ENCODE measurements at regions not wholly inside any gene's neighbourhood (a gene's known extent, or its start where the extent isn't known, plus 50 kb on each side); places are given as distances from the start of the nearest gene placed in this dataset.

- no peak for TF ChIP-seq CTCF (CRISPR knock-in tag; IDR thresholded peaks at IDR 0.05)
- no peak for TF ChIP-seq RBM39 (IDR thresholded peaks at IDR 0.05; ENCODE audit: low read depth, low read length, poor library complexity, severe bottlenecking)
- TF ChIP-seq EZH2 (conservative IDR thresholded peaks at IDR 0.05; ENCODE audit: low read depth, low read length) = no peak
- no peak for TF ChIP-seq SALL1 (CRISPR knock-in tag; IDR thresholded peaks at IDR 0.05)
- TF ChIP-seq ELF4 (CRISPR knock-in tag; IDR thresholded peaks at IDR 0.05; ENCODE audit: borderline replicate concordance) = no peak
- TF ChIP-seq KDM3A (CRISPR knock-in tag; IDR thresholded peaks at IDR 0.05; ENCODE audit: low read depth) = no peak
- TF ChIP-seq GPBP1L1 (CRISPR knock-in tag; IDR thresholded peaks at IDR 0.05) = no peak
- TF ChIP-seq EP300 (IDR thresholded peaks at IDR 0.05; ENCODE audit: low read depth in 2 of 2, low read length in 2 of 2) = no peak
- TF ChIP-seq EP300 (CRISPR knock-in tag; IDR thresholded peaks at IDR 0.05; ENCODE audit: borderline replicate concordance) = no peak
- TF ChIP-seq HIVEP1 (CRISPR knock-in tag; IDR thresholded peaks at IDR 0.05) = no peak
- no peak for TF ChIP-seq SP1 (IDR thresholded peaks at IDR 0.05)
- TF ChIP-seq SP1 (CRISPR knock-in tag; IDR thresholded peaks at IDR 0.05) = no peak
- no peak for TF ChIP-seq REL (CRISPR knock-in tag; conservative IDR thresholded peaks at IDR 0.05)
- no peak for TF ChIP-seq MAF1 (CRISPR knock-in tag; IDR thresholded peaks at IDR 0.05; ENCODE audit: borderline replicate concordance)
These were observed 52.0 kb upstream of the GATA5 start for GRCh38 chr20:62527781-62528180.

Data from HepG2 (cell line).